Bronchial epithelial cell (primary cell): ENCODE measurements at regions not wholly inside any gene's neighbourhood (a gene's known extent, or its start where the extent isn't known, plus 50 kb on each side); places are given as distances from the start of the nearest gene placed in this dataset.

Experiments
- DNase-seq: peaks from one replicate; pipeline ENCODE4 v3.0.0-alpha.2; 2010; ENCODE audit warnings: low read depth
- FAIRE-seq: peaks from 2 replicates; lab custom pipeline; 2011; peaks lifted over from hg19 to GRCh38; lab: Jason Lieb, UNC
- H3K27me3 ChIP-seq: 2 replicates; pipeline ENCODE4 v1.5.1; 2011; ENCODE audit warnings: low read length; ENCODE audit not compliant: control insufficient read depth, insufficient read depth
- H3K36me3 ChIP-seq: 2 replicates; pipeline ENCODE4 v1.5.1; 2011; ENCODE audit warnings: low read length; ENCODE audit not compliant: control insufficient read depth, insufficient read depth
- H3K4me3 ChIP-seq: 2 replicates; pipeline ENCODE4 v1.5.1; 2011; ENCODE audit warnings: mild to moderate bottlenecking, low read depth, low read length, control low read depth
- TF ChIP-seq, protein P1 (sequence below): IDR thresholded peaks from 2 replicates; pipeline ENCODE4 v1.5.1; 2011; ENCODE audit warnings: mild to moderate bottlenecking, moderate library complexity, low read length, control low read depth, inconsistent platforms; ENCODE audit not compliant: insufficient read depth, severe bottlenecking

- no peak for FAIRE-seq
- Histone ChIP-seq H3K36me3 (no peaks in the 10 kb centered on the region), H3K4me3 (no peak overlapping the region), H3K27me3 (no peaks in the 10 kb centered on the region)
- DNase-seq, result no peak
- TF ChIP-seq, protein P1, sequence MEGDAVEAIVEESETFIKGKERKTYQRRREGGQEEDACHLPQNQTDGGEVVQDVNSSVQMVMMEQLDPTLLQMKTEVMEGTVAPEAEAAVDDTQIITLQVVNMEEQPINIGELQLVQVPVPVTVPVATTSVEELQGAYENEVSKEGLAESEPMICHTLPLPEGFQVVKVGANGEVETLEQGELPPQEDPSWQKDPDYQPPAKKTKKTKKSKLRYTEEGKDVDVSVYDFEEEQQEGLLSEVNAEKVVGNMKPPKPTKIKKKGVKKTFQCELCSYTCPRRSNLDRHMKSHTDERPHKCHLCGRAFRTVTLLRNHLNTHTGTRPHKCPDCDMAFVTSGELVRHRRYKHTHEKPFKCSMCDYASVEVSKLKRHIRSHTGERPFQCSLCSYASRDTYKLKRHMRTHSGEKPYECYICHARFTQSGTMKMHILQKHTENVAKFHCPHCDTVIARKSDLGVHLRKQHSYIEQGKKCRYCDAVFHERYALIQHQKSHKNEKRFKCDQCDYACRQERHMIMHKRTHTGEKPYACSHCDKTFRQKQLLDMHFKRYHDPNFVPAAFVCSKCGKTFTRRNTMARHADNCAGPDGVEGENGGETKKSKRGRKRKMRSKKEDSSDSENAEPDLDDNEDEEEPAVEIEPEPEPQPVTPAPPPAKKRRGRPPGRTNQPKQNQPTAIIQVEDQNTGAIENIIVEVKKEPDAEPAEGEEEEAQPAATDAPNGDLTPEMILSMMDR, result peak; percentile 40
Measured at GRCh38 chr11:10623797-10624761, 55.6 kb upstream of the LYVE1 start.

DNA sequence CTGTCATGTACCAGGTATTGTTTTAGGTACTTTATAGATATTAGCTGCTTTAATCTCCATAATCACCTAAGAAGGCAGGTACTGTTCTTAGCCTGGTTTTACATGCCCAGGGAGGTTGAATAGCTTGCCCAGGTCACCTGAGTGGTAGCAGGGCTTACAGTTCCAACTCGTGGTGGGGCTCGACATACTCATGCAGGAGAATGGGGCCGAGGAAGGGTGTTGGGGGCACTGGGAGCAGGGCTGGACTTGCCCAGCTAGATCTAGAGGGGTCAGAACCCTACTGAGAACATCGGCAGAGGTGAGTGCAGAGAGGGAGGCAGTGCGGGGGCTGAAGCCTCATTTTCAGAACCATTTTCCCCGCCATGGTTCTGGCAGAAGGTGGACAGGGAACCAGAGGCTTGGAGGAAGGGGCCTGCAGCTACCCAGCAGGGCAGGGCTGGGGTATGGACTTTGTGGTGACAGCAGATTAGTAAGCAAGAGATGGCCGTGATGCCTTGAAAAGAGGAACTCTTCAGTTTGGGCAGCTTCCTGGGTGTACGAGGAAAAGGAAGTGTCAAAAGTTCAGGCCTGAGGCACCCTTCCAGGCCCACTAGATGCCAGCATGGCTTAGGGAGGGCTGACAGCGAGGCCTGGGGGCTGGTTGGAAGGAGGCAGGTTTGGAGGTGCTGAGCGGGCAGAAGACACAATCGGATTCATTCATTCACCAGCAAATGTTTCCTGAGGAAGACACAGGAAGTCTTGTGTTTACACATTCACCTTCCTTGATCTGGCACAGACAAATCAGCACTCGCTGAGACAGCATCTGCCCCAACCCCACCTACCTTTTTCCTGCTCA, 54.7 kb upstream of the LYVE1 start:
- H3K36me3 ChIP-seq, result no peaks in the 10 kb centered on the region
- no peaks in the 10 kb centered on the region for H3K27me3 ChIP-seq
- FAIRE-seq, result peak; percentile 36
- TF ChIP-seq, protein P1, result no peak
- no peak for DNase-seq
- no peak overlapping the region for H3K4me3 ChIP-seq

- FAIRE-seq (no peak), DNase-seq (no peak)
- H3K36me3 ChIP-seq, result no peaks in the 10 kb centered on the region
- TF ChIP-seq, protein P1, result no peak
- H3K27me3 ChIP-seq, result no peaks in the 10 kb centered on the region
- no peak overlapping the region for H3K4me3 ChIP-seq
Measured at GRCh38 chr11:10622108-10622507, 53.6 kb upstream of the LYVE1 start.

- TF ChIP-seq, protein P1, result no peak
- no peak for DNase-seq
- FAIRE-seq, result no peak
- Histone ChIP-seq H3K27me3 (no peaks in the 10 kb centered on the region), H3K36me3 (no peaks in the 10 kb centered on the region), H3K4me3 (no peak overlapping the region)
Measured at GRCh38 chr11:10619131-10619680, 50.7 kb upstream of the LYVE1 start.

GRCh38 chr11:10618490-10618889, 50.0 kb upstream of the LYVE1 start:
- TF ChIP-seq, protein P1, result no peak
- no peaks in the 10 kb centered on the region for H3K36me3 ChIP-seq
- no peaks in the 10 kb centered on the region for H3K27me3 ChIP-seq
- H3K4me3 ChIP-seq, result no peak overlapping the region
- no peak for DNase-seq
- no peak for FAIRE-seq
